Loucy (cell line): ENCODE measurements at regions not wholly inside any gene's neighbourhood (a gene's known extent, or its start where the extent isn't known, plus 50 kb on each side); places are given as distances from the start of the nearest gene placed in this dataset.

Experiments used
- H2AFZ ChIP-seq: fragments of 200-600 bp; sonication (generic); 2 replicates; pipeline ENCODE4 v1.6.0; 2016; ENCODE audit warnings: antibody characterized with exemption, mild to moderate bottlenecking, low read length, moderate library complexity
- H3F3A ChIP-seq: fragments of 200-600 bp; 2 replicates; pipeline ENCODE4 v1.6.0; 2016; ENCODE audit warnings: antibody characterized with exemption, low read depth, mild to moderate bottlenecking
- H3K27me3 ChIP-seq: fragments of 200-600 bp; sonication (generic); 2 replicates; pipeline ENCODE4 v1.6.1; 2014; ENCODE audit warnings: low read length, mild to moderate bottlenecking; ENCODE audit not compliant: insufficient read depth, poor library complexity, severe bottlenecking
- H3K36me3 ChIP-seq: fragments of 200-600 bp; sonication (generic); 2 replicates; pipeline ENCODE4 v1.6.1; 2016; ENCODE audit warnings: low read length; ENCODE audit not compliant: insufficient read depth
- H3K4me1 ChIP-seq: fragments of 200-600 bp; sonication (generic); 2 replicates; pipeline ENCODE4 v1.5.1; 2014; ENCODE audit warnings: low read length, mild to moderate bottlenecking; ENCODE audit not compliant: insufficient read depth, poor library complexity, severe bottlenecking
- H3K4me2 ChIP-seq: fragments of 200-600 bp; sonication (generic); 2 replicates; pipeline ENCODE4 v1.6.0; 2014; ENCODE audit warnings: antibody characterized with exemption, low read length, low read depth, mild to moderate bottlenecking; ENCODE audit not compliant: poor library complexity, severe bottlenecking
- H3K4me3 ChIP-seq: fragments of 200-600 bp; sonication (generic); 2 replicates; pipeline ENCODE4 v1.5.1; 2014; ENCODE audit warnings: low read length, mild to moderate bottlenecking, mixed read lengths; ENCODE audit not compliant: poor library complexity, severe bottlenecking
- H3K79me2 ChIP-seq: fragments of 200-600 bp; sonication (generic); 2 replicates; pipeline ENCODE4 v1.6.1; 2014; ENCODE audit warnings: low read length; ENCODE audit not compliant: insufficient read depth
- H3K9ac ChIP-seq: fragments of 200-600 bp; sonication (generic); 2 replicates; pipeline ENCODE4 v1.6.0; 2014; ENCODE audit warnings: mild to moderate bottlenecking, low read depth, low read length, moderate library complexity; ENCODE audit not compliant: poor library complexity, severe bottlenecking
- H3K9me2 ChIP-seq: fragments of 200-600 bp; sonication (generic); replicated peaks from 2 replicates; pipeline ENCODE4 v1.6.1; 2016; ENCODE audit warnings: low read depth, low read length, mixed read lengths
- H3K9me3 ChIP-seq: fragments of 200-600 bp; sonication (generic); 2 replicates; pipeline ENCODE4 v1.6.1; 2014; ENCODE audit warnings: mild to moderate bottlenecking, antibody characterized with exemption, low read length, low read depth; ENCODE audit not compliant: insufficient read depth
- H4K20me1 ChIP-seq: fragments of 200-600 bp; sonication (generic); 2 replicates; pipeline ENCODE4 v1.6.0; 2014; ENCODE audit warnings: antibody characterized with exemption, low read length, mild to moderate bottlenecking; ENCODE audit not compliant: insufficient read depth, poor library complexity, severe bottlenecking
- EZH2phosphoT487 ChIP-seq: fragments of 200-600 bp; IDR thresholded peaks from 2 replicates; pipeline ENCODE4 v1.6.1; 2018; ENCODE audit warnings: antibody characterized with exemption, mild to moderate bottlenecking, moderate library complexity, borderline replicate concordance
- TF ChIP-seq, protein P1 (sequence below): fragments of 200-600 bp; sonication (generic); conservative IDR thresholded peaks from 2 replicates; pipeline ENCODE4 v1.5.1; 2014; ENCODE audit warnings: mild to moderate bottlenecking, antibody characterized with exemption, low read length

DNA sequence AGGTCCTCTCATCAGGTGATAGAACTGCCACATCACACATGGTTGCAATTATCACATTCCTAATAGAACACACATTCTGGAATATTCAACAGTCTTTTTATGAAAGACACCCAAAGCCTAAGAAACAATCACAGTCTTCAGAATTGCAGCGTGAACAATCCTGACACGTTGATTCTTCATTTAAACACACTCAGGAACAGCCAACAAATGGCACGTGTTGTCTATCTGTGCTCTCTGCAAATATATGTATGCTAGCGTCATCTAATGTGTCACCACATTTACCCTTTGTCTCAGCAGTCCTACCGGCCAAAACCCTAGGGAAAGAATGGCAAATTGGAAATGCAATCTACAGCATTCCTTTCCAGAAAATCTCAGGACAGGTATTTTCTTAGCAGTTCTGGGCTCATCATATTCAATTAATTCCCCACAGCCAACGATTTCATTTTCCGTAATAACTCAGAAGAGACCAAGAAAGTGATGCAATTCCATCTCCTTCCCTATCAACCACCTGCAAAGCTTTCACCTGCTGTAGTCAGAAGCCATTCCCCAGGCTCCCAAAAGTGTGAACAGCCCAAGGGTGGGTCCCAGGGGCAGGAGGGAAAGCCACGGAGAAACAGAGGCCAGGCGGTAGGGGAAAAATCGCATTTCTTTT lies 280.3 kb upstream of the JARID2 start:
- H2AFZ ChIP-seq, result peak overlapping the region; percentile 29; the same call in 1 of the 2 replicates
- H3F3A ChIP-seq, result no peaks in the 10 kb centered on the region
- no peak overlapping the region for H3K4me3 ChIP-seq
- no peak overlapping the region for H3K9ac ChIP-seq
- no peaks in the 10 kb centered on the region for H3K9me3 ChIP-seq
- H3K9me2 ChIP-seq, result no peaks in the 10 kb centered on the region
- peaks cover 5% of the 10 kb centered on the region for H3K4me1 ChIP-seq
- TF ChIP-seq, protein P1, sequence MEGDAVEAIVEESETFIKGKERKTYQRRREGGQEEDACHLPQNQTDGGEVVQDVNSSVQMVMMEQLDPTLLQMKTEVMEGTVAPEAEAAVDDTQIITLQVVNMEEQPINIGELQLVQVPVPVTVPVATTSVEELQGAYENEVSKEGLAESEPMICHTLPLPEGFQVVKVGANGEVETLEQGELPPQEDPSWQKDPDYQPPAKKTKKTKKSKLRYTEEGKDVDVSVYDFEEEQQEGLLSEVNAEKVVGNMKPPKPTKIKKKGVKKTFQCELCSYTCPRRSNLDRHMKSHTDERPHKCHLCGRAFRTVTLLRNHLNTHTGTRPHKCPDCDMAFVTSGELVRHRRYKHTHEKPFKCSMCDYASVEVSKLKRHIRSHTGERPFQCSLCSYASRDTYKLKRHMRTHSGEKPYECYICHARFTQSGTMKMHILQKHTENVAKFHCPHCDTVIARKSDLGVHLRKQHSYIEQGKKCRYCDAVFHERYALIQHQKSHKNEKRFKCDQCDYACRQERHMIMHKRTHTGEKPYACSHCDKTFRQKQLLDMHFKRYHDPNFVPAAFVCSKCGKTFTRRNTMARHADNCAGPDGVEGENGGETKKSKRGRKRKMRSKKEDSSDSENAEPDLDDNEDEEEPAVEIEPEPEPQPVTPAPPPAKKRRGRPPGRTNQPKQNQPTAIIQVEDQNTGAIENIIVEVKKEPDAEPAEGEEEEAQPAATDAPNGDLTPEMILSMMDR, result no peak
- no peak for TF ChIP-seq EZH2phosphoT487
- H3K36me3 ChIP-seq, result no peaks in the 10 kb centered on the region
- no peaks in the 10 kb centered on the region for H3K27me3 ChIP-seq
- H4K20me1 ChIP-seq, result no peaks in the 10 kb centered on the region
- H3K4me2 ChIP-seq, result no peak overlapping the region
- H3K79me2 ChIP-seq, result no peaks in the 10 kb centered on the region

DNA sequence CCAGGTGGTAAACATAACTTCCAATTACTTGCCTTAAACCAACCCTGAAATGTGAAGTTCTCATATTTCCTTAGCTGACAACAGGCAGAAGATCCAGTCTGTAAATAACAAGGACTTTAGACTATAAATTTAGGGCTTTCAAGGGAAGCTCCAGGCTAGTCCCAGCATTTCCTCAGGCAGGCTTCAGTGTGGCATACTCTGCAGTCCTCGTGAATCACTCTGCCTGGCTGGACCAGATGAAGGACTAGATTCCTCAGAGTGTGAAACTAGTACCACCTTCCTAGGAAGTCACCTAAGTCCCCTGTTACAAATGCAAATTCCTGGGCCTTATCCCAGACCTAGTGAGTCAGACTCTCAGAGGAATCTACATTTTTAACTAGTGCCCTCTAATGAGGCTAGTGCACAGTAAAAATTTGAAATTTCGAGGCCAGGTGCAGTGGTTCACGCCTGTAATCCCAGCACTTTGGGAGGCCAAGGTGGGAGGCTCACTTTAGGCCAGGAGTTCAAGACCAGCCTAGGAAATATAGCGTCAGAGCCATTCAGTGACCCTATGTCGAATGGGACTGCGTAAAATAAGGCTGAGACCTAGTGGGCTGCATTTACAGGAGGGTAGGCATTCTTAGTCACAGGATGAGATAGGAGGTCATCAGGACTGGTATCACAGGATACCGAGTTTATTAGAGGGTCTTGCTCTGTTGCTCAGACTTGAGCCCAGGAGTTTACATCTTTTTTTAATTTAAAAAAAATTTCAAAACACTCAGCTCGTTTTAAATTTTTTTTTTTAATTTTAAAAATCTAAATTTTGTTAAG lies 279.6 kb upstream of the JARID2 start:
- Histone ChIP-seq H3K9ac (no peak overlapping the region), H3K4me2 (no peak overlapping the region), H3K27me3 (no peaks in the 10 kb centered on the region), H2AFZ (peak overlapping the region; percentile 29; the same call in 1 of the 2 replicates), H4K20me1 (no peaks in the 10 kb centered on the region), H3K4me1 (peaks cover 5% of the 10 kb centered on the region), H3K9me2 (no peaks in the 10 kb centered on the region), H3K79me2 (no peaks in the 10 kb centered on the region), H3K4me3 (no peak overlapping the region), H3K36me3 (no peaks in the 10 kb centered on the region), H3F3A (no peaks in the 10 kb centered on the region), H3K9me3 (no peaks in the 10 kb centered on the region)
- TF ChIP-seq EZH2phosphoT487, result no peak
- TF ChIP-seq, protein P1, result no peak

DNA sequence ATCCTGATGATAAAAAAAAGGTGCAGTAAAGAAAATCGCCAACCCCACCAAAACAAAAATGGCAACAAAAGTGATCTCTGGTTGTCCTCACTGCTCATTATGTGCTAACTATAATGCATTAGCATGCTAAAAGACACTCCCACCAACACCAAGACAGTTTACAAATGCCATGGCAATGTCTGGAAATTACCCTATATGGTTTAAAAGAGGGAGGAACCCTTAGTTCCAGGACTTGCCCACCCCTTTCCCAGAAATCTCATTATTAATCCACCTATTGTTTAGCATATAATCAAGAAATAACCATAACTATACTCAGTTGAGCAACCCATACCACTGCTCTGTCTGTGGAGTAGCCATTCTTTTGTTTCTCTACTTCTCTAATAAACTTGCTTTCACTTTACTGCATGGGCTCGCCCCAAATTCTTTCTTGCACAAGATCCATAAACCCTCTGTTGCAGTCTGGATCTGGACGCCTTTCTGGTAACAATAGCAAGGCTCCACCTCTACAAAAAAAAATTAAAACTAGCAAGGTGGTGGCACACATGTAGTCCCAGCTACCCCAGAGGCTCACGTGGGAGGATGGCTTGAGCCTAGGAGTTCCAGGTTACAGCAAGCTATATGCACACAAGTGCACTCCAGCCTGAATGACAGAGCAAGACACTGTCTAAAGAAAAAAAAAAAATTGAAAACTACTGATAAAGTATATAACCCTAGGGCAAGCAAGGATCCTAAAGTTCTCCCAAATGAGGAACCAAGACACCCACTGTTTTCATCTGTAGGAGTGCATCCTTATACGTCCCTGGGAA lies 278.8 kb upstream of the JARID2 start:
- no peaks in the 10 kb centered on the region for H3K36me3 ChIP-seq
- no peak overlapping the region for H3K4me3 ChIP-seq
- H3K9ac ChIP-seq, result no peak overlapping the region
- H3F3A ChIP-seq, result no peaks in the 10 kb centered on the region
- H3K79me2 ChIP-seq, result no peaks in the 10 kb centered on the region
- H3K4me1 ChIP-seq, result peaks cover 5% of the 10 kb centered on the region
- H3K9me2 ChIP-seq, result no peaks in the 10 kb centered on the region
- TF ChIP-seq, protein P1, result no peak
- no peak for TF ChIP-seq EZH2phosphoT487
- peak overlapping the region; percentile 71; the same call in 1 of the 2 replicates for H2AFZ ChIP-seq
- no peaks in the 10 kb centered on the region for H3K27me3 ChIP-seq
- no peaks in the 10 kb centered on the region for H3K9me3 ChIP-seq
- H3K4me2 ChIP-seq, result peak overlapping the region; percentile 1
- no peaks in the 10 kb centered on the region for H4K20me1 ChIP-seq
